KBM-7 (cell line): ENCODE measurements at regions not wholly inside any gene's neighbourhood (a gene's known extent, or its start where the extent isn't known, plus 50 kb on each side); places are given as distances from the start of the nearest gene placed in this dataset.

ENCODE experiments used
- DNase-seq: peaks from one replicate; pipeline ENCODE4 v3.0.0-alpha.2; 2015
- in situ Hi-C: fragments of 300-500 bp; cut with MboI; formaldehyde crosslinking; loops from 2 replicates; pipeline ENCODE4 v1.14.3; 2020; ENCODE audit warnings: low sequenced_read_pairs, low pct_unique_long_range_greater_than_20kb, mixed read lengths

- in situ Hi-C loops: no loop called here
- peak; percentile 76 for DNase-seq
These were observed 201.9 kb upstream of the FOXN3 start for GRCh38 chr14:89618811-89619551.

GRCh38 chr14:89618330-89618708 lies 201.3 kb upstream of the FOXN3 start:
- peak; percentile 41 for DNase-seq
- in situ Hi-C loops: no loop called here

DNA sequence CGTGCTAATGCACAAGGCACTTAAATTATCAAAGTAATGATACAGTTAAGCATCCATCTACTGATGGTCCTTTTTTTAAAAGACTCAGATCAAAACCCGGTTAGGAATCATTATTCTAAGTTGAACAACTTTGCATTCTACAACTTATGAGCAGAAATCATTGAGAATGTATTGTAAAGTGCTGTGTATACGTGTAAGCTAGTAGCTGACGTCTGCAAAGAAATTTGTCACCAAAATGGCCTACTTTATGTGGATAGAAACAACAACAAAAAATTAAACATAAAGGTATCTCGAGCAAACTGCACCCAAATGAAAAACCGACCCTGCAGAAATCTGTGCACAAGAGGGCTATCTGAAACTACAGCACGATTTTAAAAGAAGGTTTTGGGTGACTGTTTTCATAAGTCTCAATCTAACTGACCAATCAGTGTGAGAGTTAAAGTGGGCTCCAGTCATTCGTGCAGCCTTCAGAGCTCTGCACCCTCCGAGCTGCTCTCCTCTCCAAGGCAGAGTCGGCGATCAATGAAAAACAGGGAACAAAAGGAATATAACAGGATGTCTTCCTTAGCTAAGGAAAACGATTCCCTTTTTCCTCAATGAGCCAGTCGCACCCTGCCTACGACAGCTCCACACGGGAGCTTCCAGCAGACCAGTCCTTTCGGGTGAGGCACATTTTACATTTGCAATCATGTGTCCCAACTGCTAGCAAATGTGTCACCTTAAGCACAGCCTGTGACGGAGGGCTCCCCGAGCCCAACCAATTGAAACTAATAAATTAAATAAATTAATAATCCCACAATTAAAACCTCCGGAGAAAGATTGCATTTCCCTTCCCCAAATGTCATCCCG lies 200.7 kb upstream of the FOXN3 start:
- DNase-seq: peak; percentile 64
- in situ Hi-C loops: no loop called here

DNA sequence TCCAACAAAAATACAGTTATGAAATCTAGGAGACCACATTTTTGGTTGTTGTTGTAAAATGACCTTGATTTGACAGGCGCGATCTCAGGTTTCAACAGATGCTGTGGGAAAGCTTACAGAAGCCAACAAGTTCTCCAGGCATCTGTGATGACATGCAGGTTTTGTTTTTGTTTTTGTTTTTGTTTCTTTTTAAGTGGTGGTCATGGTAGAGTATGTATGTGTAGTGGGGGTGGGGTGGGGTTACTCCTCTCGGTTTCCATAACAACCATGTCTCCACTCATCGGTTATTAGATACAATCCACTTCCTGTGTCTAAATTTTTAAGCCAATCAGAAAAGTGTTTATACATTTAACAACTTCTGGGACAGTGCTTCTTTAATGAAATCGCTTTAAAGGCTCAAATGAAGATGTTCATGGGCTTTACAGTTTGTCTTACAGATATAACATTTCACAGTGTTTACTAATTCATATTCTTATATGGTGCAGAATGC lies 199.9 kb upstream of the FOXN3 start:
- in situ Hi-C loops: no loop called here
- DNase-seq: peak; percentile 69

GRCh38 chr14:89616425-89616824 lies 199.4 kb upstream of the FOXN3 start:
- in situ Hi-C loops: no loop called here
- no peak for DNase-seq

GRCh38 chr14:89615421-89615820 lies 198.4 kb upstream of the FOXN3 start:
- DNase-seq: peak; percentile 29
- in situ Hi-C loops: no loop called here

DNA sequence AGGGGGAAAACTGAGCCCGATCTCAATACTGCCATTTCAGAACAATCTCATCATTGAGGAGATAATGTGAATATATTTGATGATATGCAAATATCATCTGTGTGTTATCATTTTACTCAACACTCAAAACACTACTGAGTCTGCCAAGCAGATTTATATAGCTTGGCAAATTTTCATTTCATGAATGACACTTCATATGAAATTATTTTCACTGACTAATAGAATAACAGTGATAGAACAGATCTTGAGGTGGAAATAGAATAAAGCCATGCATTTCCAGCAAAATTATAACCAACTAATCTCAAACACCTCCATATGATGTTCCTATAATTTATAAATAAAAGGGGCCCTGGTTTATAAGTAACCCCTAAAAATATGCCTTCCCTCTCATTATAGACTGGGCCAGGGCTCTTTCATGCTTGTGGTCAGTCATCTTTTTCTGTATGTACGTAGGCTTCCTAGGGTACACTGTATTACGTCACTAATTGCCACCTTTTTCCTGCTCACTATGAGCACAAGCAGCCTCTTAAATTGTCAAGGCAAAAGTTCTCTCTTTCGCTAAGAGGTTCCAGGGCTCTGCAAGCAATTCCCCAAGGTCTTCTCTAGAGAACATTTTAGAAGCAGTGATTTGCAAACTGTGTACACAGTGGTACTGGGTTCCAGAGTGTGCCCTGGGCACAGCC lies 197.1 kb upstream of the FOXN3 start:
- DNase-seq: no peak
- in situ Hi-C loops: no loop called here

DNA sequence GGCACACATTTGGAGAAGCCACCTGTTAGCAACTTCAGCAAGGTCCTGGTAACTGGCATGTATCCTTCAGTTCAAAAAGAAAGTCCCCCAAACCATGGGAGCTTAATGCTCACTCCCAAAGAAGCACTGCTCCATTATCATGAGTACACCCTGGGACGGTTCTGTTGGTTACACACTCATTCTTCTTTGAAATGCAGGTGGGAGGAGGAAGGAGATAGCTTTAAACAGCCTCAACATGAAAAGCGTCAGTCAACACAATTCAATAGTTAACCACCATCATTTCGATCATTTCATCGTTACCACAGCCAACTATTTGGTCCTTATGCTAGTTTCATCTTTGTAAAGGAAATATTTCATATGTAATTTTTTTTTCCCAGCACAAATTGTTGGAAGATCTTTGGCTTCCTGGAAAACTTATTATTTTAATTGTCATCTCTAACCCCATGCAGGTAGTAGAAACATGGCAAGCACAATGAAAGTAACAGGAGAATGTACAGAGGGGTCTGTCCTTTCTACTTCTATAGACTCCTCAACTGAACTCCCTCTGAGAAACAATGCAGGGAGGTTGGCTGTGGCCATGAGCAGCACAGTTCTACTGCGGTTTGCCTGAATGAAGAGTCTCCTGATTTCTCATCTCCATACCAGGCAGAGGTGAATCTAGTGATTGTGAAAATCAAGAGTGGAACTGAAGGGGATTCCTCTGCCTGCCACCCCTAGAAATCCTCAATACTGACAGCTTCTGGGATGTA lies 196.4 kb upstream of the FOXN3 start:
- in situ Hi-C loops: no loop called here
- DNase-seq: no peak

DNA sequence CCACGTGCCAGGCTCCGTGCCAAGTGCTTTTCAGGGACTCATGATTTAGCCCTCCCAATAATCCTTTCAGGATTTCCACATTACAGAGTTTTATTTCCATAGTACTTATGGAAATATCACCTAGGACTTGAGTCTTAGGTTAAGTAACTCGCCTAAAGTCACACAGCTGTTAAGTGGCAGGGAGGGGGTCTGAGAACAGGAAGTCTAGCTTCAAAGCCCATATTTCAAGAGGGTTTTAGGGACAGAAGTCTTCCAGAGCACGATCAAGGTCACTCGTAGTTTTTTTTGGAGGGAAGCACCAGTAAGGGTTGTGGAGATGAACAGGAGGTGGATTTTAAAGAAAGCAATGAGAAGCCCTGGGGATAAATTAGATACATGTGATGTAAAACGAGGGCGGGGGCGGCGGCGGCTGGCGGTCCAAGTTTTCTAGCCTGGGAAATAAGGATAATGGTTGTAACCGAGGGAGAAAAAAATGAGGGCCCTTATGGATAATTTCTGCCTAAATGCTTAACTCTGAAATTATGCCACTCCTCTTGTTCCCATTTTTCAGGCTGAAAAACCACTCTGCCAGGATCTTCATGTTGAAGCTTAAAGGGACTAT lies 192.6 kb upstream of the FOXN3 start:
- DNase-seq: no peak
- in situ Hi-C loops: no loop called here

DNA sequence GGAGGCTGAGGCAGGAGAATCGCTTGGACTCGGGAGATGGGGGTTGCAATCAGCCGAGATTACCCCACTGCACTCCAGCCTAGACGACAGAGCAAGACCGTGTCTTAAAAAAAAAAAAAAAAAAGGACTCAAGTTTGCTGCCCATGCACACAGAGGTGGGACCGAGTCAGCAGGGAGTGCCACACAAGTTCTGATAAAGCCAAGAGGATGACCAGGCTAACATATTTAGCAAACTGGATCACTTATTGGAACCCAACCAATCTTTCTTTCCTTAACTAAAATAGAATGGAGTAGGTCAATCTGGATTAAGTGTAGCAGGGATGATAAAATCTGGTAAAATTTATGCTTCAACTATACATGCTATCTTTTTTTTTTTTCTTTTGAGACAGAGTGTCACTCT lies 190.4 kb upstream of the FOXN3 start:
- in situ Hi-C loops: no loop called here
- no peak for DNase-seq

- in situ Hi-C loops: no loop called here
- no peak for DNase-seq
These were observed 187.0 kb upstream of the FOXN3 start for GRCh38 chr14:89603938-89604480.

DNA sequence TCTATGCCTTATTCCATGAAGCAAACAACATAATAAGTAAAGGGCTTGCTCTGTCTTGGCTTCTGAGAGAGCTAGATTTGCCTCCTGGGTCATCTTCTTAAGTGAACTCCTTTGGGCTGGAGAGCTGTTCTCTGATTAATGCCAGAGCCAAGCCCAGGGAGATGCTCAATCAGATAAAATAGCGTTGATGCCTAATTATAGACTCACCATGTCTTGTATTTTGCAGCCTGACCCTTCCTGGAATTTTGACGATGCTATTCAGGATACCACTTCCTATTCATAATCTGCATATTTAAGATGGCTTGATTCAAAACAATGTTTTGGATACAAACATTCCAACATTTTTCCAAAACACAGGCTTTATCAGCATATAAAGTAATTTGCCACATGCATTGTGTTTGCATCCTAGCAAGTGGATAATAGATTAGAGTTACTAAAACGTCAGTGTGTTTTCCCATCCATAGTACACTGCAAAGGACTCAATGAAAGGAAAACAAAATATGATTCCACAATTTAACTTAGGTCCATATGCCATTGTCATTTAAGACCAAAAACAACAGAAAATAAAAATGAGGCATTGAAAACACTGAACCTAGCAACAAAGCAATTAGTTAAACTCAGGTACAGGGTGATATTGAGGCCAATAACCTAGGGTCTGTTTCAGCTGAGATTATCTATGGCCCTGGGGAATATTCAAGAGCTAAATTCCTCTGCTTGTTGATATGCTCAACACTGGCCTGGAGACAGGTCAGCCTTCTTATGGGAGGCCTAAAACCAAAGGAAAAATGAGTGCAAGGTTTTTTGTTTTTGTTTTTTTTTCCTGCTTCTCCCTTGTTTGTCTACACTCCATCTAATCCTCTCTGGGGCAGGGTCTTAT lies 184.2 kb upstream of the FOXN3 start:
- no peak for DNase-seq
- in situ Hi-C loops: no loop called here

DNA sequence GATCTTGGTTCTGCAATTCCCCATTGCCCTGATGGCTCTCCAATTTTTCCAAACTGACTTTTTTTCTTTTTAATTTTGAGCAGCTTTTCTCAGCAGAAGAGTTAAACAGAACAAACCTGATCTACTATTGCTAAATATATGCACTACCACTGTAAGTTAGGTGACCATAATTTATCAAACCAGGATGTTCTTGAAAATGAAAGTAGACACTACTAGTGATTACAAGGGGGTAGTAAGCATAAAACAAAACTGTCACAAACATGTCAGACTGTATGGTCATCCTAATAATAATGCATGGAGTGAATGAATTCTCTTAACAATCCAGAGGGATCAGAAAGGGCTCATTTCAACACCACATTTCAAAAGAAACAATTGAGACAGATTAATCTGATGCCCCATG lies 183.0 kb upstream of the FOXN3 start:
- in situ Hi-C loops: no loop called here
- no peak for DNase-seq

DNA sequence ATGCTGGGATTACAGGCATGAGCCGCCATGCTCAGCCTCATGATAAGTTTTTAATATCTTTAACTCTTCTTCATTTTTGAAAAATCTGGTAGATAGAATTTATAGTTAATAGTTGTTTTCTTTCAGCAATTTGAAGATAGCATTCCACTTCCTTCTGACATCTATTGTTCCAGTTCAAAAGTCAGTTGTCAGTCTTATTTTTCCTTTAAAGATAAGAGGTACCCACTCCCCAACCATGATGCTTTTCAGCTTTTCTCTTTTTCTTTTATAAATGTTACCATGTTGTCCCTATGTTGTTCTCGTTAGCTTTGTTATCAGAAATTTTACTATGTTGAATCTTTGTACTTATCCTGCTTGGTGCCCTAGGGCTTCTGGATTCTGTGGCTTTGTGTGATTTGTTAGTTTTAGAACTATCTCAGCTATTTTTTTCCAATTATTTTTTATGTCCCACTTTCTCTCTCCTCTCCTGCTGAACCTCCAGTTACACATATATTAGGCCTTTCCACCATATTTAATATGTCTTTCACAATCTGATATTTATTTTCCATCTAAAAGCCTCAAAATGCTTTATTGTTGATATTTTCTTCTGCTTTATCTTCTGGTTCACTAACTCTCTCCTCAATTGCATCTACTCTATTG lies 181.6 kb upstream of the FOXN3 start:
- in situ Hi-C loops: no loop called here
- peak; percentile 32 for DNase-seq

- in situ Hi-C loops: no loop called here
- DNase-seq: no peak
These were observed 175.9 kb upstream of the FOXN3 start for GRCh38 chr14:89592961-89593360.

GRCh38 chr14:89589400-89590118 lies 172.5 kb upstream of the FOXN3 start:
- DNase-seq: peak; percentile 29
- in situ Hi-C loops: no loop called here

- DNase-seq: no peak
- in situ Hi-C loops: no loop called here
These were observed 171.8 kb upstream of the FOXN3 start for GRCh38 chr14:89588840-89589296.
